ENCODE measurements at regions not wholly inside any gene's neighbourhood (a gene's known extent, or its start where the extent isn't known, plus 50 kb on each side); places are given as distances from the start of the nearest gene placed in this dataset.

DNA sequence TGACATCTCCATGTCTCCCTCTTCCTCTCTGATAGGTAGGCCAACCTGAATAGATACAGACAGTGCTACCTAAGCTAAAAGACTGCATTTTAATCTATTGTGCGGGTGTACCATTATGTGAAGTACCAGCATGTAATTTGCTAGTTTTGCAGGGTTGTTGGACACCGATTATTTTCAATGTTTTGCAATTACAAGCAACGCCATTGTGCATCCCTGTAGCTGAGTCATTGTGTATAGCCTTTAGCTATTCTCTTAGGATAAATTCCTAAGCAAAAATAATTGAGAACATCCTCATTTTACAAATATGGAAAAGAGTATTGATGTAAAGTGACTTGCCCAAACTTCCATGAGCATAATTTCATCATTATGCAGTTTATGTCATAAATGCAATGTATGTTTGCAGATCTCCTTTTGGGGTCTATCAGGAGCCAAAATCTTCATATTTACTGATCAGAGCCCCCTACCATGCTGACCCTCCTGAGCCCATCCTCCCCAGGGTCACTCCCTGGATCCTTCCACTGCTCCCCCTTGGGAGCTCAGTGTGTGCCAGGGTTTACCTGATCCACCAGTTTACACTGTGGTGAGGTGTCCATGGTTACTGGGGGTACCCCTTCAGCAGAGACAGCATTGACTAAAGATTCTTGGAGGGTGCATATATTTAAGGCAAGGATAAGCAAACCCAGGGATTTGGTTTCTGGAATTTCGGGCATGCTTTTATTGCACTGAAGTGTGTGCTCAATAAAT, 80.6 kb downstream of the CCDC185 start:
- intact Hi-C loops (cut with DNase I), result no loop called here
- H3K4me3 ChIP-seq, result no peak overlapping the region
- TF ChIP-seq, protein P1, sequence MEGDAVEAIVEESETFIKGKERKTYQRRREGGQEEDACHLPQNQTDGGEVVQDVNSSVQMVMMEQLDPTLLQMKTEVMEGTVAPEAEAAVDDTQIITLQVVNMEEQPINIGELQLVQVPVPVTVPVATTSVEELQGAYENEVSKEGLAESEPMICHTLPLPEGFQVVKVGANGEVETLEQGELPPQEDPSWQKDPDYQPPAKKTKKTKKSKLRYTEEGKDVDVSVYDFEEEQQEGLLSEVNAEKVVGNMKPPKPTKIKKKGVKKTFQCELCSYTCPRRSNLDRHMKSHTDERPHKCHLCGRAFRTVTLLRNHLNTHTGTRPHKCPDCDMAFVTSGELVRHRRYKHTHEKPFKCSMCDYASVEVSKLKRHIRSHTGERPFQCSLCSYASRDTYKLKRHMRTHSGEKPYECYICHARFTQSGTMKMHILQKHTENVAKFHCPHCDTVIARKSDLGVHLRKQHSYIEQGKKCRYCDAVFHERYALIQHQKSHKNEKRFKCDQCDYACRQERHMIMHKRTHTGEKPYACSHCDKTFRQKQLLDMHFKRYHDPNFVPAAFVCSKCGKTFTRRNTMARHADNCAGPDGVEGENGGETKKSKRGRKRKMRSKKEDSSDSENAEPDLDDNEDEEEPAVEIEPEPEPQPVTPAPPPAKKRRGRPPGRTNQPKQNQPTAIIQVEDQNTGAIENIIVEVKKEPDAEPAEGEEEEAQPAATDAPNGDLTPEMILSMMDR (IDR thresholded peaks at IDR 0.05), result no peak
- no peaks in the 10 kb centered on the region for H3K27me3 ChIP-seq
- H3K36me3 ChIP-seq, result no peaks in the 10 kb centered on the region
- DNase-seq, result no peak
- no peaks in the 10 kb centered on the region for H3K4me1 ChIP-seq
- no peaks in the 10 kb centered on the region for H3K9me3 ChIP-seq
- H3K27ac ChIP-seq, result no peak overlapping the region
- no peak for ATAC-seq

GRCh38 chr1:223474804-223475203, 81.6 kb downstream of the CCDC185 start:
- TF ChIP-seq, protein P1 (IDR thresholded peaks at IDR 0.05), result no peak
- no peak overlapping the region for H3K4me3 ChIP-seq
- H3K4me1 ChIP-seq, result no peaks in the 10 kb centered on the region
- H3K9me3 ChIP-seq, result no peaks in the 10 kb centered on the region
- no peaks in the 10 kb centered on the region for H3K36me3 ChIP-seq
- no peak overlapping the region for H3K27ac ChIP-seq
- DNase-seq, result no peak
- no peak for ATAC-seq
- H3K27me3 ChIP-seq, result no peaks in the 10 kb centered on the region
- intact Hi-C loops (cut with DNase I), result no loop called here

- Histone ChIP-seq H3K4me3 (no peak overlapping the region), H3K27me3 (no peaks in the 10 kb centered on the region), H3K27ac (no peak overlapping the region), H3K4me1 (peaks cover 4% of the 10 kb centered on the region), H3K9me3 (no peaks in the 10 kb centered on the region), H3K36me3 (no peaks in the 10 kb centered on the region)
- TF ChIP-seq, protein P1 (IDR thresholded peaks at IDR 0.05), result no peak
- intact Hi-C loops (cut with DNase I), result no loop called here
- ATAC-seq, result no peak
- DNase-seq, result no peak
Observed at GRCh38 chr1:223477456-223477855, 84.2 kb downstream of the CCDC185 start.

DNA sequence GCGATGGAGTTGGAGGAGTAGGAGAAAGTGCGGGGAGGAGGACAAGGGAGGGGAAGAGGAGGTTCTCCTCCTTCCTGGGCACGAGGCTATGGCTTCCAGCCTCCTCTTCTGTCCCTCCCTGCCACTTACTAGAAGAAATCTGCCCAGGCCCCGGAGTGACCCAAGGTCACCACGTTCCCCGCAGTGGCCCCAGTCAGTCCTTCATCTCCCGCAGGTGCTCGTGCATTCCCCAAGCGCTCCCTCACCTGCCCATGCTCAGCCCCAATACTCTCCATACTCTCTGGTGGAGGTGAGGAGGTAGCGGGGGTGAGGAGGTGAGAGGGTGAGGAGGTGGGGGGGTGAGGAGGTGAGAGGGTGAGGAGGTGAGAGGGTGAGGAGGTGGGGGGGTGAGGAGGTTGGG, 85.4 kb downstream of the CCDC185 start:
- intact Hi-C loops (cut with DNase I), result no loop called here
- H3K27me3 ChIP-seq, result no peaks in the 10 kb centered on the region
- H3K4me1 ChIP-seq, result peaks cover 4% of the 10 kb centered on the region
- TF ChIP-seq, protein P1 (IDR thresholded peaks at IDR 0.05), result no peak
- DNase-seq (no peak), ATAC-seq (no peak)
- H3K36me3 ChIP-seq, result no peaks in the 10 kb centered on the region
- H3K27ac ChIP-seq, result no peak overlapping the region
- H3K9me3 ChIP-seq, result no peaks in the 10 kb centered on the region
- no peak overlapping the region for H3K4me3 ChIP-seq

DNA sequence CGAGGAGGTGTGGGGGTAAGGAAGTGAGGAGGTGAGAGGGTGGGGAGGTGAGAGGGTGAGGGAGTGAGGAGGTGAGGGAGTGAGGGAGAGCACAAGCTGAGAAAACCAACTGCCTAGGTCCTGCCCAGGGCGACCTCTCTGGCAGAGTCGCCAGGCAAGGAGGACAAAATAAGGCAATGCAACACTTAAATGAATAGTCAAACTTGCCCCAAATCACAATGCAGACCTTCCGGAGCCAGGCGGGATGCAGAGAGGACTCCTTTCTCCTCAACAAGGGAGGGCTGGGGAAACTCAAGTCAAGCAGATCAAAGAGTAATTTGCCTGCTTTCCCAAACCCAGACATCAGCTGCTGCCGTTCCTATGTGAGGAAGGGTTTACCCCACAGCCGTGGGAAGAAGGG, 86.0 kb downstream of the CCDC185 start:
- intact Hi-C loops (cut with DNase I), result no loop called here
- Histone ChIP-seq H3K27ac (no peak overlapping the region), H3K4me3 (no peak overlapping the region), H3K27me3 (no peaks in the 10 kb centered on the region), H3K9me3 (no peaks in the 10 kb centered on the region), H3K4me1 (peaks cover 4% of the 10 kb centered on the region), H3K36me3 (no peaks in the 10 kb centered on the region)
- DNase-seq, result no peak
- ATAC-seq, result no peak
- TF ChIP-seq, protein P1 (IDR thresholded peaks at IDR 0.05), result no peak
